DND-41 (cell line): ENCODE measurements at regions not wholly inside any gene's neighbourhood (a gene's known extent, or its start where the extent isn't known, plus 50 kb on each side); places are given as distances from the start of the nearest gene placed in this dataset.

Source experiments
- ATAC-seq: fragments of 200-7000 bp; cut with Tn5 transposase; 3 replicates; pipeline ENCODE4 v1.9.1; 2021; ENCODE audit warnings: low read depth; ENCODE audit not compliant: insufficient read depth
- DNase-seq: peaks from one replicate; pipeline ENCODE4 v3.0.0-alpha.2; 2020
- H2AFZ ChIP-seq: 2 replicates; pipeline ENCODE4 v1.6.0; 2012; ENCODE audit warnings: low read depth, low read length
- H3K27ac ChIP-seq: 2 replicates; pipeline ENCODE4 v1.5.1; 2012; ENCODE audit warnings: low read length, inconsistent platforms
- H3K27me3 ChIP-seq: fragments of 200-600 bp; sonication (generic); 2 replicates; pipeline ENCODE4 v1.6.0; 2012; ENCODE audit warnings: low read length, mild to moderate bottlenecking, inconsistent platforms; ENCODE audit not compliant: insufficient read depth, poor library complexity
- H3K36me3 ChIP-seq: 2 replicates; pipeline ENCODE4 v1.5.1; 2012; ENCODE audit warnings: low read length, inconsistent platforms; ENCODE audit not compliant: insufficient read depth
- H3K4me1 ChIP-seq: 2 replicates; pipeline ENCODE4 v1.5.1; 2012; ENCODE audit warnings: mild to moderate bottlenecking, low read length; ENCODE audit not compliant: insufficient read depth
- H3K4me2 ChIP-seq: 2 replicates; pipeline ENCODE4 v1.6.0; 2012; ENCODE audit warnings: mild to moderate bottlenecking, moderate library complexity, low read length, inconsistent platforms; ENCODE audit not compliant: insufficient read depth
- H3K4me3 ChIP-seq, 2 experiments: fragments of 200-600 bp in 1 of 2; shearing (Covaris generic) in 1 of 2; 2 replicates each; pipeline ENCODE4 v1.5.1; 2012 to 2016; ENCODE audit warnings: inconsistent platforms in 2 of 2, low read length in 2 of 2, mild to moderate bottlenecking in 2 of 2, low read depth in 1 of 2, moderate library complexity in 1 of 2
- H3K79me2 ChIP-seq: 2 replicates; pipeline ENCODE4 v1.6.0; 2012; ENCODE audit warnings: low read length, inconsistent platforms; ENCODE audit not compliant: insufficient read depth
- H3K9ac ChIP-seq: 2 replicates; pipeline ENCODE4 v1.6.0; 2012; ENCODE audit warnings: low read depth, mild to moderate bottlenecking, inconsistent platforms, low read length, moderate library complexity
- H3K9me3 ChIP-seq: 2 replicates; pipeline ENCODE4 v1.5.1; 2012; ENCODE audit warnings: low read length, moderate library complexity, mild to moderate bottlenecking, inconsistent platforms; ENCODE audit not compliant: insufficient read depth, severe bottlenecking
- H4K20me1 ChIP-seq: 2 replicates; pipeline ENCODE4 v1.6.0; 2012; ENCODE audit warnings: low read length; ENCODE audit not compliant: insufficient read depth
- CTCF ChIP-seq: IDR thresholded peaks from 2 replicates; pipeline ENCODE4 v1.5.1; 2012; ENCODE audit warnings: borderline replicate concordance, low read length, moderate library complexity, mild to moderate bottlenecking; ENCODE audit not compliant: poor library complexity, severe bottlenecking; ENCODE audit errors: extremely low read depth
- EZH2 ChIP-seq: IDR thresholded peaks from 3 replicates; pipeline ENCODE4 v1.6.1; 2012; ENCODE audit warnings: borderline replicate concordance, low read depth, mild to moderate bottlenecking, moderate library complexity, low read length, inconsistent platforms; ENCODE audit not compliant: severe bottlenecking

- H3K27me3 ChIP-seq, result no peaks in the 10 kb centered on the region
- H4K20me1 ChIP-seq, result no peaks in the 10 kb centered on the region
- no peaks in the 10 kb centered on the region for H3K36me3 ChIP-seq
- ATAC-seq, result no peak
- no peaks in the 10 kb centered on the region for H3K4me1 ChIP-seq
- no peak for DNase-seq
- H3K4me2 ChIP-seq, result no peak overlapping the region
- no peak overlapping the region for H3K27ac ChIP-seq
- no peaks in the 10 kb centered on the region for H3K79me2 ChIP-seq
- no peak for TF ChIP-seq CTCF
- no peak for TF ChIP-seq EZH2
- no peaks in the 10 kb centered on the region for H3K9me3 ChIP-seq
- H3K4me3 ChIP-seq, result no peak overlapping the region
- no peak overlapping the region for H2AFZ ChIP-seq
- no peak overlapping the region for H3K9ac ChIP-seq
Measured at GRCh38 chr5:97922776-97923175, 739.7 kb upstream of the RIOK2 start.

GRCh38 chr5:97923496-97923895 lies 740.4 kb upstream of the RIOK2 start:
- ATAC-seq (no peak), DNase-seq (no peak)
- TF ChIP-seq CTCF (no peak), EZH2 (no peak)
- H3K27ac ChIP-seq, result no peak overlapping the region
- H3K9me3 ChIP-seq, result no peaks in the 10 kb centered on the region
- H3K9ac ChIP-seq, result no peak overlapping the region
- H3K27me3 ChIP-seq, result no peaks in the 10 kb centered on the region
- H3K36me3 ChIP-seq, result no peaks in the 10 kb centered on the region
- H2AFZ ChIP-seq, result no peak overlapping the region
- no peaks in the 10 kb centered on the region for H4K20me1 ChIP-seq
- no peak overlapping the region for H3K4me2 ChIP-seq
- no peak overlapping the region for H3K4me3 ChIP-seq
- H3K79me2 ChIP-seq, result no peaks in the 10 kb centered on the region
- no peaks in the 10 kb centered on the region for H3K4me1 ChIP-seq

GRCh38 chr5:97923997-97924396 lies 741.0 kb upstream of the RIOK2 start:
- no peaks in the 10 kb centered on the region for H3K9me3 ChIP-seq
- no peaks in the 10 kb centered on the region for H4K20me1 ChIP-seq
- no peak overlapping the region for H3K4me3 ChIP-seq
- H3K27ac ChIP-seq, result no peak overlapping the region
- ATAC-seq (no peak), DNase-seq (no peak)
- H3K79me2 ChIP-seq, result no peaks in the 10 kb centered on the region
- H3K4me1 ChIP-seq, result no peaks in the 10 kb centered on the region
- no peaks in the 10 kb centered on the region for H3K27me3 ChIP-seq
- H3K9ac ChIP-seq, result no peak overlapping the region
- H3K4me2 ChIP-seq, result no peak overlapping the region
- TF ChIP-seq CTCF, result no peak
- no peak for TF ChIP-seq EZH2
- H2AFZ ChIP-seq, result no peak overlapping the region
- no peaks in the 10 kb centered on the region for H3K36me3 ChIP-seq

- ATAC-seq, result no peak
- TF ChIP-seq CTCF, result no peak
- TF ChIP-seq EZH2, result no peak
- H4K20me1 ChIP-seq, result no peaks in the 10 kb centered on the region
Measured at GRCh38 chr5:97929383-97929782, 746.3 kb upstream of the RIOK2 start.

More at GRCh38 chr5:97929383-97929782, 746.3 kb upstream of the RIOK2 start:
- H3K9ac ChIP-seq, result no peak overlapping the region
- H3K4me1 ChIP-seq, result no peaks in the 10 kb centered on the region
- no peaks in the 10 kb centered on the region for H3K27me3 ChIP-seq
- no peak overlapping the region for H3K27ac ChIP-seq
- H3K79me2 ChIP-seq, result no peaks in the 10 kb centered on the region
- H3K36me3 ChIP-seq, result no peaks in the 10 kb centered on the region
- no peak overlapping the region for H2AFZ ChIP-seq
- H3K4me2 ChIP-seq, result no peak overlapping the region
- no peak for DNase-seq
- no peak overlapping the region for H3K4me3 ChIP-seq
- no peaks in the 10 kb centered on the region for H3K9me3 ChIP-seq
